Gastrocnemius medialis (tissue), 4 donors: ENCODE measurements at regions not wholly inside any gene's neighbourhood (a gene's known extent, or its start where the extent isn't known, plus 50 kb on each side); places are given as distances from the start of the nearest gene placed in this dataset.

Source experiments
- POLR2A ChIP-seq, 2 donors: fragments of 450-650 bp; IDR thresholded peaks; one replicate each; pipeline ENCODE4 v1.6.1; 2017; ENCODE audit warnings: antibody characterized with exemption in 2 of 2, mild to moderate bottlenecking in 2 of 2, moderate library complexity in 2 of 2
- TF ChIP-seq, protein P1 (sequence below), 5 experiments: fragments of 450-650 bp in 3 of 5; fragments of 200-600 bp in 2 of 5; sonication (generic) in 2 of 5; IDR thresholded peaks in 4 of 5; conservative IDR thresholded peaks in 1 of 5; 1 replicate in 4 of 5; 2 replicates in 1 of 5; pipeline ENCODE4 v1.5.1; 2016 to 2019; ENCODE audit warnings: antibody characterized with exemption in 5 of 5, mild to moderate bottlenecking in 3 of 5, moderate library complexity in 3 of 5

DNA sequence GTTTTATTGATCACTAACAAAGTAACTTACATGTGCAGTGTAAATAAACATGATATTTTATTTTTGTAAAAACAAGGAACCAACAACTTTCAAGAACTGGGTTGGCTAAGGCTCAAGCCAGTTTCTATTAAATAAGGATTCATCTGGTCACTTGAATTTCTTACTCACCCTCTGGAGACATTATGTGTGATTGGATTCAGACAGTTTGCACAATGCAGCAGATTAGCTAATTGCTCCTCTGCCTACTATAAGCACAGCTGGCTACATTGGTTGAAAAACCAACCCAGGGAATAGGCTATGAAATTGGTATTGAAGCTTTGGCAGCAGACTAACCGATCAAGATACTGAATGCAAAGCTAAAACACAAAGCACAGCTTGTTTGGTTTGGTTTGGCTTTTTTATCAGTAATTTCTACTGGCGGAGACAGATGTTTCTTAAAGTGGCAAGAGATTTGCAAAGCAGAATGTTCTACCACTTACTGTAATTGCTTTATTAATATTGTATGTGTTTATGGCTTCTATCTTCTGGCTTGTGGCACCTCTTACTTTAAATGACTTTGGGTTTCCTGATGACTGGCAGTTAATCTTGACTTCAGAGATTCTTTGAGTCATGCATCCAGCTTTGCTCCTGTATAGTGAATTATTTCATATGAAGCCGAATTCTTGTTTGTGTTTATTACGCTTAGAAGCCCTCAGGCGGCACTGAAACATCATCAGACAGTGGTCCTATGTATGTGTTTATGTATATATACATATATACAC lies 231.5 kb downstream of the MPDZ start:
- TF ChIP-seq, protein P1, sequence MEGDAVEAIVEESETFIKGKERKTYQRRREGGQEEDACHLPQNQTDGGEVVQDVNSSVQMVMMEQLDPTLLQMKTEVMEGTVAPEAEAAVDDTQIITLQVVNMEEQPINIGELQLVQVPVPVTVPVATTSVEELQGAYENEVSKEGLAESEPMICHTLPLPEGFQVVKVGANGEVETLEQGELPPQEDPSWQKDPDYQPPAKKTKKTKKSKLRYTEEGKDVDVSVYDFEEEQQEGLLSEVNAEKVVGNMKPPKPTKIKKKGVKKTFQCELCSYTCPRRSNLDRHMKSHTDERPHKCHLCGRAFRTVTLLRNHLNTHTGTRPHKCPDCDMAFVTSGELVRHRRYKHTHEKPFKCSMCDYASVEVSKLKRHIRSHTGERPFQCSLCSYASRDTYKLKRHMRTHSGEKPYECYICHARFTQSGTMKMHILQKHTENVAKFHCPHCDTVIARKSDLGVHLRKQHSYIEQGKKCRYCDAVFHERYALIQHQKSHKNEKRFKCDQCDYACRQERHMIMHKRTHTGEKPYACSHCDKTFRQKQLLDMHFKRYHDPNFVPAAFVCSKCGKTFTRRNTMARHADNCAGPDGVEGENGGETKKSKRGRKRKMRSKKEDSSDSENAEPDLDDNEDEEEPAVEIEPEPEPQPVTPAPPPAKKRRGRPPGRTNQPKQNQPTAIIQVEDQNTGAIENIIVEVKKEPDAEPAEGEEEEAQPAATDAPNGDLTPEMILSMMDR (IDR thresholded peaks at IDR 0.05 in 4 of 5, conservative IDR thresholded peaks at IDR 0.05 in 1 of 5), result no peak
- no peak for TF ChIP-seq POLR2A (IDR thresholded peaks at IDR 0.05)
